B cell (primary cell): ENCODE measurements at regions not wholly inside any gene's neighbourhood (a gene's known extent, or its start where the extent isn't known, plus 50 kb on each side); places are given as distances from the start of the nearest gene placed in this dataset.
"Not testable (repeated sequence)": the region's sequence is repeated elsewhere in the genome, so short reads cannot be mapped to it uniquely, and the experiment has no call there.

Source experiments
- ATAC-seq: fragments of 200-7000 bp; cut with Tn5 transposase; one replicate; pipeline ENCODE4 v1.10.0; 2021; ENCODE audit warnings: low read depth, mild to moderate bottlenecking, moderate number of reproducible peaks, moderate library complexity
- CTCF ChIA-PET: fragments of 350-600 bp; sonication (Branson Sonifier 250); formaldehyde crosslinking; loops from one replicate; lab custom pipeline; 2021; ENCODE audit warnings: antibody characterized with exemption, inconsistent platforms; lab: Charles Lee
- POLR2A ChIA-PET: fragments of 350-600 bp; sonication (Branson Sonifier 250); formaldehyde crosslinking; loops from one replicate; lab custom pipeline; 2021; ENCODE audit warnings: antibody characterized with exemption; lab: Charles Lee
- DNase-seq: peaks from one replicate; pipeline ENCODE4 v3.0.0; 2013
- H2AFZ ChIP-seq: 2 replicates; pipeline ENCODE4 v1.6.1; 2012; ENCODE audit warnings: mild to moderate bottlenecking, low read depth, low read length; ENCODE audit not compliant: insufficient read depth, poor library complexity, severe bottlenecking
- H3K27ac ChIP-seq, 2 donors: 1 replicate in 1 of 2; 2 replicates in 1 of 2; pipeline ENCODE4 v1.5.1; 2012 to 2013; ENCODE audit warnings: low read length in 2 of 2, mild to moderate bottlenecking in 2 of 2, moderate library complexity in 1 of 2
- H3K27me3 ChIP-seq, 4 experiments: fragments of 200-600 bp in 1 of 4; sonication (generic) in 1 of 4; replicated peaks in 1 of 4; 1 replicate in 2 of 4; 2 replicates in 2 of 4; pipeline versions ENCODE4 v1.6.1 to v1.7.0; 2013 to 2016; ENCODE audit warnings: low read length in 3 of 4, mild to moderate bottlenecking in 2 of 4, mixed read lengths in 1 of 4, moderate library complexity in 1 of 4; ENCODE audit not compliant: insufficient read depth in 4 of 4, control insufficient read depth in 3 of 4; ENCODE audit errors: control extremely low read depth in 1 of 4
- H3K36me3 ChIP-seq, 2 experiments: replicated peaks in 1 of 2; 1 replicate in 1 of 2; 2 replicates in 1 of 2; pipeline versions ENCODE4 v1.6.1 to v1.7.1; 2013; ENCODE audit warnings: low read length in 1 of 2; ENCODE audit not compliant: insufficient read depth in 2 of 2, control insufficient read depth in 1 of 2; ENCODE audit errors: control extremely low read depth in 1 of 2, extremely low read depth in 1 of 2
- H3K4me1 ChIP-seq, 2 donors: fragments of 200-600 bp in 1 of 2; sonication (generic) in 1 of 2; 1 replicate in 1 of 2; 2 replicates in 1 of 2; pipeline versions ENCODE4 v1.5.1 to v1.6.1; 2013 to 2017; ENCODE audit warnings: low read length in 2 of 2; ENCODE audit not compliant: control insufficient read depth in 2 of 2, insufficient read depth in 2 of 2
- H3K4me2 ChIP-seq: replicated peaks from 2 replicates; pipeline ENCODE3; 2012; ENCODE audit warnings: mild to moderate bottlenecking, low read depth, low read length; ENCODE audit not compliant: poor library complexity, severe bottlenecking
- H3K4me3 ChIP-seq, 5 experiments: fragments of 200-600 bp in 1 of 5; sonication (generic) in 1 of 5; 1 replicate in 3 of 5; 2 replicates in 2 of 5; pipeline versions ENCODE4 v1.5.1 to v1.7.0; 2011 to 2016; ENCODE audit warnings: low read length in 4 of 5, mild to moderate bottlenecking in 4 of 5, low read depth in 2 of 5, control low read depth in 1 of 5, moderate library complexity in 1 of 5; ENCODE audit not compliant: insufficient read depth in 1 of 5; ENCODE audit errors: control extremely low read depth in 1 of 5, extremely low read depth in 1 of 5
- H3K79me2 ChIP-seq: fragments of 200-600 bp; sonication (generic); one replicate; pipeline ENCODE4 v1.6.0; 2016; ENCODE audit warnings: low read length; ENCODE audit not compliant: control insufficient read depth, insufficient read depth
- H3K9ac ChIP-seq: fragments of 200-600 bp; sonication (generic); 2 replicates; pipeline ENCODE4 v1.6.1; 2017; ENCODE audit warnings: mild to moderate bottlenecking, low read length, moderate library complexity
- H3K9me3 ChIP-seq, 3 donors: one replicate each; pipeline versions ENCODE4 v1.6.1 to v1.7.1; 2013; ENCODE audit warnings: low read length in 2 of 3; ENCODE audit not compliant: control insufficient read depth in 2 of 3, insufficient read depth in 1 of 3; ENCODE audit errors: control extremely low read depth in 1 of 3
- H4K20me1 ChIP-seq: 2 replicates; pipeline ENCODE4 v1.6.0; 2012; ENCODE audit warnings: mild to moderate bottlenecking, low read length; ENCODE audit not compliant: insufficient read depth, control insufficient read depth, poor library complexity, severe bottlenecking
- H3K27ac Mint-ChIP-seq: one replicate; pipeline ENCODE4 v1.8.0; 2021; ENCODE audit warnings: mixed read lengths
- H3K27me3 Mint-ChIP-seq: one replicate; pipeline ENCODE4 v1.8.0; 2021; ENCODE audit warnings: mixed read lengths
- H3K4me1 Mint-ChIP-seq: one replicate; pipeline ENCODE4 v1.8.0; 2021; ENCODE audit warnings: mixed read lengths
- H3K4me3 Mint-ChIP-seq: one replicate; pipeline ENCODE4 v1.8.0; 2021; ENCODE audit warnings: mixed read lengths
- H3K9me3 Mint-ChIP-seq: one replicate; pipeline ENCODE4 v1.8.0; 2022; ENCODE audit warnings: mixed read lengths; ENCODE audit not compliant: insufficient read depth
- CTCF ChIP-seq: fragments of 200-600 bp; IDR thresholded peaks from one replicate; pipeline ENCODE4 v1.8.0; 2022; ENCODE audit warnings: antibody characterized with exemption, mild to moderate bottlenecking
- EZH2 ChIP-seq: IDR thresholded peaks from 2 replicates; pipeline ENCODE4 v1.6.1; 2012; ENCODE audit warnings: borderline replicate concordance, low read depth, mild to moderate bottlenecking, moderate library complexity, low read length; ENCODE audit not compliant: insufficient read depth, poor library complexity, severe bottlenecking
- WGBS: methylation state at CpG from one replicate; pipeline ENCODE4 v1.1.5; 2013; ENCODE audit warnings: missing lambda C conversion rate; ENCODE audit not compliant: insufficient coverage; 5-methylcytosine and 5-hydroxymethylcytosine counted together
- intact Hi-C: fragments of 100-400 bp; cut with micrococcal nuclease; formaldehyde crosslinking; loops from one replicate; pipeline ENCODE4 v1.10.0; 2022

DNA sequence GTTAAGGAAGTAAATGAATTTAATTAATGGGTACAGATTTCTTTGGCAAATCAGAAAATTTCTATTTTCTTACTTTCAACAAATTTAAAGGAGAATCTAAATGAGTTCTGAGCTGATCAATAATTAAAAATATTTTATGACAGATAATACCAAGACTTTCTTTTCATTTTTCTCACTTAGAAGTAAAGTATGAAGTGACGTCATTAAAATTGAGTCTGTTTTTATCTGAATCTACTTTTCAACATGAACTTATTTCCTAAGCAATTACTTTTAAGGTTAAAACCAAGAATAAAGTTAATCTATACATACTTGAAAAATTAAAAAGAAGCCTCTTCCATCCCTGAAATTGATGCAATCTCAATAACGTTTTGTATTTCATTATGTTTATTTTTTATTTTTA is 552.8 kb upstream of the ST8SIA4 start:
- ATAC-seq (no peak), DNase-seq (no peak)
- TF ChIP-seq EZH2 (no peak), CTCF (no peak)
- Histone ChIP-seq H3K36me3 (no peaks in the 10 kb centered on the region), H3K4me1 (no peaks in the 10 kb centered on the region), H3K27ac (no peak overlapping the region), H4K20me1 (no peaks in the 10 kb centered on the region), H2AFZ (no peak overlapping the region), H3K4me2 (no peak overlapping the region), H3K9me3 (no peaks in the 10 kb centered on the region), H3K9ac (no peak overlapping the region), H3K79me2 (no peaks in the 10 kb centered on the region), H3K4me3 (no peak overlapping the region), H3K27me3 (no peaks in the 10 kb centered on the region)
- H3K9me3 Mint-ChIP-seq, result no peaks in the 10 kb centered on the region
- H3K27ac Mint-ChIP-seq, result no peak overlapping the region
- no peaks in the 10 kb centered on the region for H3K4me1 Mint-ChIP-seq
- no peak overlapping the region for H3K4me3 Mint-ChIP-seq
- no CpG with 5 or more reads among the region's 2 CpGs for WGBS
- POLR2A ChIA-PET, result no interaction called here
- intact Hi-C loops, result no loop called here
- H3K27me3 Mint-ChIP-seq, result no peaks in the 10 kb centered on the region
- CTCF ChIA-PET, result no interaction called here

- H3K9ac ChIP-seq, result no peak overlapping the region
- no CpG with 5 or more reads among the region's 1 CpG for WGBS
- H3K4me3 ChIP-seq, result no peak overlapping the region
These were observed 552.0 kb upstream of the ST8SIA4 start for GRCh38 chr5:101455048-101455447.

DNA sequence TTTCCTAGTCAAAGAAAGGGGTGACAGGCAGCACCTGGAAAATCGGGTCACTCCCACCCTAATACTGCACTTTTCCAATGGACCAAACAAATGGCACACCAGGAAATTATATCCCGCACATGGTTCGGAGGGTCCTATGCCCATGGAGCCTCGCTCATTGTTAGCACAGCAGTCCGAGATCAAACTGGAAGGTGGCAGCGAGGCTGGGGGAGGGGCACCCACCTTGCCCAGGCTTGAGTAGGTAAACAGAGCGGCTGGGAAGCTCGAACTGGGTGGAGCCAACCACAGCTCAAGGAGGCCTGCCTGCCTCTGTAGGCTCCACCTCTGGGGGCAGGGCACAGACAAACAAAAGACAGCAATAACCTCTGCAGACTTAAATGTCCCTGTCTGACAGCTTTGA is 539.2 kb upstream of the ST8SIA4 start:
- H3K79me2 ChIP-seq, POLR2A ChIA-PET, DNase-seq, H3K36me3 ChIP-seq, H3K4me3 ChIP-seq, H3K9me3 Mint-ChIP-seq, H3K4me3 Mint-ChIP-seq, ATAC-seq, H3K27me3 Mint-ChIP-seq, H3K9me3 ChIP-seq, H3K27ac ChIP-seq, H2AFZ ChIP-seq, H3K4me2 ChIP-seq, H3K9ac ChIP-seq, H3K27me3 ChIP-seq, intact Hi-C loops, H3K27ac Mint-ChIP-seq, H4K20me1 ChIP-seq, H3K4me1 Mint-ChIP-seq, H3K4me1 ChIP-seq, CTCF ChIA-PET: not testable (repeated sequence)
- 88% methylated on average over 6 of the region's 8 CpGs for WGBS

More at GRCh38 chr5:101455048-101455447, 552.0 kb upstream of the ST8SIA4 start:
- Mint-ChIP-seq H3K27ac (no peak overlapping the region), H3K9me3 (no peaks in the 10 kb centered on the region), H3K27me3 (no peaks in the 10 kb centered on the region), H3K4me3 (no peak overlapping the region), H3K4me1 (no peaks in the 10 kb centered on the region)
- ChIA-PET POLR2A (no interaction called here), CTCF (no interaction called here)
- no peaks in the 10 kb centered on the region for H3K4me1 ChIP-seq
- DNase-seq (no peak), ATAC-seq (no peak)
- H3K79me2 ChIP-seq, result no peaks in the 10 kb centered on the region
- H3K9me3 ChIP-seq, result no peaks in the 10 kb centered on the region
- TF ChIP-seq EZH2 (no peak), CTCF (no peak)
- no peaks in the 10 kb centered on the region for H3K27me3 ChIP-seq
- no peaks in the 10 kb centered on the region for H4K20me1 ChIP-seq
- intact Hi-C loops, result no loop called here
- no peaks in the 10 kb centered on the region for H3K36me3 ChIP-seq
- no peak overlapping the region for H2AFZ ChIP-seq
- H3K4me2 ChIP-seq, result no peak overlapping the region
- H3K27ac ChIP-seq, result no peak overlapping the region
